ENCODE measurements at regions not wholly inside any gene's neighbourhood (a gene's known extent, or its start where the extent isn't known, plus 50 kb on each side); places are given as distances from the start of the nearest gene placed in this dataset.

DNA sequence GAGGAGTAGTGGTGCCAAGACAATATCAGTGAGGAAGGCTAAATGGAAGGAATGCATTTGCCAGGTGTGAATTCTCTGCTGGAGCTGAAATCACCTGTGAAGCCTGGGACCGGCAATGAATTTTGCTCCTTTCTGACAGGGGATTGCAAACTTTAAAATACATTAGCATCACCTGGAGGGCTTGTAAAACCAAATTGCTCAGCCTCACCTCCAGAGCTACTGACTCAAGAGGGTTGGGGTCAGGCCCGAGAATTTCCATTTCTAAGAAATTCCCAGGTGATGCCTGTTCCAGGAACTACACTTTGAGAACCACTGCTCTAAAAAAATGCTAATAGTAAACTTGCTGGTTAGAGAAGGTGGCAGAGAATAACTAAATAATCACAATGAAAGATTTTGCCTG is 445.6 kb upstream of the RBMS3 start:
- no peak for DNase-seq

DNA sequence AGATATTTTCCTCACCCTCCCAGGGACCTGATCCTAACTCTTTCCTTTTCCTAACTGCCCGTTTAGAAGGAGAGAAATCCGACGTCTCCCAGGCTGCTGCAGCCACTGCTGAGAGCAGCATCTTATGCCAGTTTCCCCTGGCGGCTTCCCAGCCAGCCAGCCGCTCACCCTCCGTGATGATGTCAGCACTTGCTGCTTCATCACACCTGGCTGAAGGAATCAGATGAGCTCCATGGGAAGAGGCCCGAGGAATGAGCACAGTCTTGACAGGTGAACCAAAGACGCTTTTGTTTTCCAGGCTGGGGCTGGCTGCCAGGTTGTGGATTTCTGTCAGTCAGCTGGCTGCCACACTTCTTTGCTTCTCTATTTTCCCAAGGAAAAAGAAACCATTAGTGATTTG is 445.1 kb upstream of the RBMS3 start:
- DNase-seq = no peak

DNA sequence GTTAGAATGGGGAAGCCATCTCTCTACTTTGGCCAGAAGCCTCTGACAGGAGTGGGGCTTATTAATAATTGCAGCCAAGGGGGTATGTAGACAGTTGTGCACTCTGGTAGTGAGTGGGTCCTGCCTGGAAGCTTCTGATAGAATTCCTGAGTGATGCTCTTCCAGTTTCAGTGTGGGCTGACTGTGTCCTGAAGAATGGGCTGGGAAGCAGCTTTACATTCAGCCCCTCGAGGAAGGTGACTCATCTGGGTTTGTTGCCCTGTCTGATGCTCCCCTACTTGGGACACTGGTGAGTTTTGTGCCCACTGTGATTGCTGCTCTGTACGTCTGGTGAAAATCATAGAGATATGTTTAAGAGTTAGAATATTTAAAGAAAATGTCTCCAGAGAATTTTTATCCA is 444.7 kb upstream of the RBMS3 start:
- no peak for DNase-seq

GRCh38 chr3:28840976-28841376 is 439.9 kb upstream of the RBMS3 start:
- DNase-seq = no peak

DNA sequence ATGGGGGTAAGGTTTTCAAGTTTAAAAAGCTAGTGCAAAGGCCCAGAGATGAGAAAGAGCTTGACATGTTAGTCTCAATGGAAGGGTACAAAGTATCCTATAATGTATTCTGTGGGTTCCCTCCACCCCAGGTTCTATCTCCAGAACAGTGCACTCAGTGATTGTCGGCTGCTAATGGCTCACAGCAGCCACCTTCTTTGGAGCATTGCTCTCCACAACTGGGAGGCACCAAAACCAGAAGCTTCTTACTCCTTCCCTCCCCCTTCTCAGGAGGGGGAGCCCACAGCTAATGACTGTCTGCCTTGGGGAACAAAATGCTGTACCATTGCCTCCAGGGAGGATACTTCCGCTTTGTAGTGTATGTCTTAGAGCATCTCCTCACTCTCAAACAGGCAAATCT is 439.4 kb upstream of the RBMS3 start:
- no peak for DNase-seq

GRCh38 chr3:28844298-28845005 is 436.4 kb upstream of the RBMS3 start:
- no peak for DNase-seq

- no peak for DNase-seq
Measured at GRCh38 chr3:28845006-28845324, 435.9 kb upstream of the RBMS3 start.

DNA sequence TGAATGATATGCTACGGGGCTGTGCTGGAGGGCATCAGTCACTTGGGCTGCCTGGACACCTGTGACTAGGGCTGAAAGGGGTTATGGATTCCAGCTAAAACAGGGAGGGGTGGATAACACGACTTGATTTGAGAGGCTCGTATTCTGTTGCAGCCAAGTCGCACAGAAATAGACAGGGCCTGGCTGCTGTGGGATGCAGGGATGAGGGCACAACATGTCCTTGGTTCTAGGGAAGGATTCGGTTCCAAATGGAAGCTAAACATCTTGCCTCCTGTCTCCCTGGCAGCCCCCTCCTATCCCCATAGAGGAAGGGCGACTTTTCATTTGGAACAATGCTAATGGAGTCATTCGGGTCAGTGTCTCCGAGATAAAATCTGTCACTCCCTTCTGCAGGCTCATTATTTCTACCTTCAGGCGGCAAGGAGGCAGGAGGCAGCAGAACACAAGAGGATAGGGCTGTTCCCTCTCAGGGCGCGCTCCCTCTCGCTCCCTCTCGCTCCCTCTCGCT is 433.8 kb upstream of the RBMS3 start:
- no peak for DNase-seq

- DNase-seq = no peak
Measured at GRCh38 chr3:28847736-28848135, 433.1 kb upstream of the RBMS3 start.

- DNase-seq = no peak
Measured at GRCh38 chr3:28850186-28850585, 430.7 kb upstream of the RBMS3 start.

DNA sequence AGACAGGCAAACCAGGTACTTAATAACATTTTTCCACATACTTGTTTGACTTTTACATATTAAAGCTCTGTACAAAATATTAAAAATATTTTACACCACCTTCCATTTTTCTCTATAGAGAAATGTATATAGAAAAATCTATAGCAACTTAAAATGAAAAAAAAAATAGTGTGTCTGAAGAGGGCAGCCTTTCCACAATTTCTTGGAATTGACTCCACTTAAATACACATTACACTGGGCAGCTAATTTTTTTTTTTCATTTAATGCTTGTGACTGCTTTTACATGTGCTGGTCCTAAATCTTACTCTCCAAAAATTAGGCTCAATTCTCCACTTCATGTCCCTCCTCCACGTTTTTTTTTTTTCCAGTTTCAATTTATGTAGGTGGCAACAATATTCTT is 427.0 kb upstream of the RBMS3 start:
- no peak for DNase-seq

GRCh38 chr3:28856796-28857195 is 424.1 kb upstream of the RBMS3 start:
- DNase-seq = no peak

- DNase-seq = no peak
Measured at GRCh38 chr3:28859897-28860296, 421.0 kb upstream of the RBMS3 start.

GRCh38 chr3:28860307-28860706 is 420.6 kb upstream of the RBMS3 start:
- DNase-seq = no peak

DNA sequence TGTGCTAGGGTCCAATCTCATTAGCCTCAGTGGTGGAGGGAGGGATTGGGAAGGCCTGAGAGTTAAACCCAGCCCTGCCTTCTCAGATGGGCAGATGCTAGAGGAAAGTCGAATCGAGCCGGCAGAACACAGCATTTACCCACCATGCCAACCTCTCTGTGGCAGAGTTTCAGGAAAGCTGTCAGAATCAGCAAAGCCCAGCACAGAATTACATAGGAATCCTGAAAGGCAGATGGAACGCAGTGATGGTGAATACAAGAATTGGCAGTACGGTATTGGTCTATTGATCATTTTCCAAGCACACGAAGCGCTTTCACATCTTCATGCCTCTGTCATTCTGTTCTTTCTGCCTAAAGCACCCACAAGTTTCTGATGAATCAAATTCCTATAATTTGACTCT is 417.7 kb upstream of the RBMS3 start:
- DNase-seq = no peak

DNA sequence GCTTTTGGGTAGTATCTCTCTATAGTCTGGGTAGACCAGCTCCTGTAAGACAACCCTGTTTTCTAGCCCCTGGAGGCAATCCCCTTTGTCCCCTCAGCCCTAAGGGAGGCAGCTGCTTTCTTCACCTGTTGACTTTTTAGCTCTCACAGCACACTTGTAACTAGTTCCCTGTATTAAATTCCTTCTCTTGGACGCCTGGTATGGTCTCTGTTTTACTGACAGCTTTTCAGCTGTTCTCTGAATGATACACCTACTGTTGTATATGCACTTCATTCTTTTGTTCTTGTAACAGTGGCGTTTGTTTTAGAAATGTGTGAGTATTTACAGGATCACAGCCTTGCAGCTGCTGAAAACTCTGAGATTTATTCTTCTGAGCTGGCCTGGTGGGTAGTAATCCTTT is 413.0 kb upstream of the RBMS3 start:
- DNase-seq = no peak

- no peak for DNase-seq
Measured at GRCh38 chr3:28868897-28869296, 412.0 kb upstream of the RBMS3 start.

GRCh38 chr3:28877912-28878311 is 403.0 kb upstream of the RBMS3 start:
- no peak for DNase-seq

GRCh38 chr3:28890373-28890772 is 390.5 kb upstream of the RBMS3 start:
- no peak for DNase-seq

DNA sequence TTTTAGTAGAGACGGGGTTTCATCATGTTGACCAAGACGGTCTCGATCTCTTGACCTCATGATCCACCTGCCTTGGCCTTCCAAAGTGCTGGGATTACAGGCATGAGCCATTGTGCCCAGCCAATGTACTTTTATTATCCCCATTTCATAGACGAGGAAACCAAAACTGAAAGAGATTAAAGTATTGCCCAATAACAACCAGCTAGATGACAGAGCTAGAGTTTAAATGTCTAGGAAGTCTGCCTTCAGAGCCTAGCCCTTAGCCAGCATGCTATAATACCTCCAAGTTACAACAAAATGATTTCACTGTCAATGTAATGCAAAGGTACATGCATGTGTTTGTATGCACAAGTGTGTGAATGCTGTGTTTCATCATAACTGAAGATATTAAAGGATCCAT is 389.4 kb upstream of the RBMS3 start:
- DNase-seq = no peak

DNA sequence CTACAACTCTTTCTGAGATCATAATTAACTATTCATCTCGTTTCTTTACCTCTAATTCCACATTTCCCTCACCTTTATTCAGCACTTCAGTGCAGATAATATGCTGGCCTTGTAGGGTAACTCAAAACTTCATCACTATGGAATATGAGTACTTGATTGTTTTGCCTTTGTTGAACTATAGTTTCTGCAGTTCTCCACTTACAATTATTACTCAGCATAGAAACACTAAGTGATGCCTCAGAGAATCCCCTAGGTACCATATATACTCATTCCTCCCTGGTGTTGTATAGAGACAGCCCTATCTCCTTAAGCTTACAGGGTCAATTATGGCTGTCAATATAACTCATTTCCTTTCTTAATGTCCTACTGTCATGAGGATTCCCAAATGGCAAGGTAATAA is 380.6 kb upstream of the RBMS3 start:
- DNase-seq = no peak

DNA sequence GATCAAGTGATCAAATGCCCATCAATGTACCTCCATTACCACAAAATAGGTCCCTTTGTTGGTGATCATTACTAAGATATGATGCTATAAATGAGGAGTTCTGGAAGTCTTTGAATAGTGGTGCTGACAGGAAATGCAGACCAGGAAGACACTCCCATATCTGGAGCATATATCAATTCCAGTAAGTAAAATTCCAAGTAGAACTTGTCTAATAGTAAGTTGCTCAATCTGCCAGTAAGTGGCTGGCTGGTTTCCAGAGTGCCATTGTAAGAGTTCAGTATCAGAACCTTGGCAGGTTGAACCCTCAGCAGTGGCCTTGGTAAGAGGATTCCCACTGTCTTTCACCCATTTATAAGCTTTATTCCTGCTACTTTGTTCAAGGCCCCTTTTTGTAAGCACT is 379.9 kb upstream of the RBMS3 start:
- no peak for DNase-seq

GRCh38 chr3:28903171-28903601 is 377.7 kb upstream of the RBMS3 start:
- no peak for DNase-seq

- DNase-seq = no peak
Measured at GRCh38 chr3:28905798-28906197, 375.1 kb upstream of the RBMS3 start.

DNA sequence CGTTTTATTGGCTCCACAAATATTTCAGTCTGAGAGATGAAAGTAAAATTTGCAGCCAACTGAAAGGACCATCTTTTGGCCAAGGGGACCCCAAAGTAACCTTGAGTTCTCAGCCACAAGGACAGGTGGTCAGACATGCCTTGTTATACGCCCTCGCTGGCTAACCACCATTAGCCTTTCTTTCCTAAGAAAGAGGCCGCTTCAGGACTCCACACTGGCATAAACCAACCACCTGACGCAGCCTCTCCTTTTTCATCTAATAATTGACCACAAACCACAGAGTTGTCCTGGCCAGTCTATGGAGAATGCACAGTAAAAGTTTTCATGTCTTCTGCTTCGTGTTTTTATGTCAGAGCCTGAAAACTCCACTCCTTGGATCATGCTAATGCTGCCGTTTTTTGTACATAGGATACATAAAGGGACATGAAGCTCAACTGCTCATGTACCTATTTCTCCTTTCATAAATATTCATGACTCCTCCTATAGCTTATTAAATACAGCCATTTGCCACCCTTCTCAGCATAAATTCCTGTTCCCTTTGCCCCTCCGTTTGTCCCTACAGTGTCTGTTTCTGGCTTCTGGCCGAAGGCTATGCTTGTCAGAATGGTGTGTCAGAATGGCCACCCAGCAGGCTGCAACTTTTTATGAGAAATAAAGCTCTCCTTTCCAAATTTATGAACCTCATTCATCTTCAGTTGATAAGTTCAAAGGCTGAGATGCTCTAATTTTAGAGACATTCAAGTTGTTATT is 374.1 kb upstream of the RBMS3 start:
- DNase-seq = no peak

Measured in cortex of kidney (tissue), 1 donor.